ENCODE measurements at regions not wholly inside any gene's neighbourhood (a gene's known extent, or its start where the extent isn't known, plus 50 kb on each side); places are given as distances from the start of the nearest gene placed in this dataset.

- no peak for TF ChIP-seq GATA2 (IDR thresholded peaks at IDR 0.05; ENCODE audit: low read depth, low read length)
- no peak for TF ChIP-seq GATA3 (IDR thresholded peaks at IDR 0.05; ENCODE audit: low read depth, low read length)
Measured at GRCh38 chr12:131380220-131380964, 330.5 kb upstream of the SFSWAP start.
